ENCODE measurements at regions not wholly inside any gene's neighbourhood (a gene's known extent, or its start where the extent isn't known, plus 50 kb on each side); places are given as distances from the start of the nearest gene placed in this dataset.

DNA sequence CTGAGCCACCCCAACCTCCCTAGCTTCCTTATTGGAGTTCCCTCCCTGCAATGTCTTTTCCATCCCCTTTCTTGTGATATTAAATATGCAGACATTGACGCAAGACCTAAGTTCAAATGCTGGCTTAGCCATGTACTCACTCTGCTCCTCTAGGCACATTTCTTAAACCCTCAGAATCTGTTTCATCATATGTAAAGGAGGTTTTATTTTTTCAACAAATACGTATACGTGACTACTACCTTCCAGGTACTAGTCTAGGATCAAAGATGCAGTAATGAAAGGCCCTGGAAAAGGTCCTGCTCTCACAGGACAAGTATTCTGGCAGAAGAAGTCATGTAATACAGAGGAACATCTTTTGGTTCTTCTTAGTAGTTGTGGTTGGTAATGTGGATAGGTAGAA lies 98.6 kb downstream of the SIPA1L2 start (continued):
- TF ChIP-seq, protein P1, sequence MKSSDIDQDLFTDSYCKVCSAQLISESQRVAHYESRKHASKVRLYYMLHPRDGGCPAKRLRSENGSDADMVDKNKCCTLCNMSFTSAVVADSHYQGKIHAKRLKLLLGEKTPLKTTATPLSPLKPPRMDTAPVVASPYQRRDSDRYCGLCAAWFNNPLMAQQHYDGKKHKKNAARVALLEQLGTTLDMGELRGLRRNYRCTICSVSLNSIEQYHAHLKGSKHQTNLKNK (CRISPR knock-in tag; IDR thresholded peaks at IDR 0.05) = no peak
- TF ChIP-seq, protein P2, sequence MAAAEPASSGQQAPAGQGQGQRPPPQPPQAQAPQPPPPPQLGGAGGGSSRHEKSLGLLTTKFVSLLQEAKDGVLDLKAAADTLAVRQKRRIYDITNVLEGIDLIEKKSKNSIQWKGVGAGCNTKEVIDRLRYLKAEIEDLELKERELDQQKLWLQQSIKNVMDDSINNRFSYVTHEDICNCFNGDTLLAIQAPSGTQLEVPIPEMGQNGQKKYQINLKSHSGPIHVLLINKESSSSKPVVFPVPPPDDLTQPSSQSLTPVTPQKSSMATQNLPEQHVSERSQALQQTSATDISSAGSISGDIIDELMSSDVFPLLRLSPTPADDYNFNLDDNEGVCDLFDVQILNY (CRISPR knock-in tag; IDR thresholded peaks at IDR 0.05) = no peak
- TF ChIP-seq, protein P3, sequence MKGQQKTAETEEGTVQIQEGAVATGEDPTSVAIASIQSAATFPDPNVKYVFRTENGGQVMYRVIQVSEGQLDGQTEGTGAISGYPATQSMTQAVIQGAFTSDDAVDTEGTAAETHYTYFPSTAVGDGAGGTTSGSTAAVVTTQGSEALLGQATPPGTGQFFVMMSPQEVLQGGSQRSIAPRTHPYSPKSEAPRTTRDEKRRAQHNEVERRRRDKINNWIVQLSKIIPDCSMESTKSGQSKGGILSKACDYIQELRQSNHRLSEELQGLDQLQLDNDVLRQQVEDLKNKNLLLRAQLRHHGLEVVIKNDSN (CRISPR knock-in tag; IDR thresholded peaks at IDR 0.05) = no peak
- TF ChIP-seq, protein P4, sequence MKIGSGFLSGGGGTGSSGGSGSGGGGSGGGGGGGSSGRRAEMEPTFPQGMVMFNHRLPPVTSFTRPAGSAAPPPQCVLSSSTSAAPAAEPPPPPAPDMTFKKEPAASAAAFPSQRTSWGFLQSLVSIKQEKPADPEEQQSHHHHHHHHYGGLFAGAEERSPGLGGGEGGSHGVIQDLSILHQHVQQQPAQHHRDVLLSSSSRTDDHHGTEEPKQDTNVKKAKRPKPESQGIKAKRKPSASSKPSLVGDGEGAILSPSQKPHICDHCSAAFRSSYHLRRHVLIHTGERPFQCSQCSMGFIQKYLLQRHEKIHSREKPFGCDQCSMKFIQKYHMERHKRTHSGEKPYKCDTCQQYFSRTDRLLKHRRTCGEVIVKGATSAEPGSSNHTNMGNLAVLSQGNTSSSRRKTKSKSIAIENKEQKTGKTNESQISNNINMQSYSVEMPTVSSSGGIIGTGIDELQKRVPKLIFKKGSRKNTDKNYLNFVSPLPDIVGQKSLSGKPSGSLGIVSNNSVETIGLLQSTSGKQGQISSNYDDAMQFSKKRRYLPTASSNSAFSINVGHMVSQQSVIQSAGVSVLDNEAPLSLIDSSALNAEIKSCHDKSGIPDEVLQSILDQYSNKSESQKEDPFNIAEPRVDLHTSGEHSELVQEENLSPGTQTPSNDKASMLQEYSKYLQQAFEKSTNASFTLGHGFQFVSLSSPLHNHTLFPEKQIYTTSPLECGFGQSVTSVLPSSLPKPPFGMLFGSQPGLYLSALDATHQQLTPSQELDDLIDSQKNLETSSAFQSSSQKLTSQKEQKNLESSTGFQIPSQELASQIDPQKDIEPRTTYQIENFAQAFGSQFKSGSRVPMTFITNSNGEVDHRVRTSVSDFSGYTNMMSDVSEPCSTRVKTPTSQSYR (CRISPR knock-in tag; IDR thresholded peaks at IDR 0.05) = no peak
- TF ChIP-seq, protein P5, sequence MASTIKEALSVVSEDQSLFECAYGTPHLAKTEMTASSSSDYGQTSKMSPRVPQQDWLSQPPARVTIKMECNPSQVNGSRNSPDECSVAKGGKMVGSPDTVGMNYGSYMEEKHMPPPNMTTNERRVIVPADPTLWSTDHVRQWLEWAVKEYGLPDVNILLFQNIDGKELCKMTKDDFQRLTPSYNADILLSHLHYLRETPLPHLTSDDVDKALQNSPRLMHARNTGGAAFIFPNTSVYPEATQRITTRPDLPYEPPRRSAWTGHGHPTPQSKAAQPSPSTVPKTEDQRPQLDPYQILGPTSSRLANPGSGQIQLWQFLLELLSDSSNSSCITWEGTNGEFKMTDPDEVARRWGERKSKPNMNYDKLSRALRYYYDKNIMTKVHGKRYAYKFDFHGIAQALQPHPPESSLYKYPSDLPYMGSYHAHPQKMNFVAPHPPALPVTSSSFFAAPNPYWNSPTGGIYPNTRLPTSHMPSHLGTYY (CRISPR knock-in tag; IDR thresholded peaks at IDR 0.05) = no peak
- TF ChIP-seq NR2C2 (CRISPR knock-in tag; IDR thresholded peaks at IDR 0.05) = no peak

DNA sequence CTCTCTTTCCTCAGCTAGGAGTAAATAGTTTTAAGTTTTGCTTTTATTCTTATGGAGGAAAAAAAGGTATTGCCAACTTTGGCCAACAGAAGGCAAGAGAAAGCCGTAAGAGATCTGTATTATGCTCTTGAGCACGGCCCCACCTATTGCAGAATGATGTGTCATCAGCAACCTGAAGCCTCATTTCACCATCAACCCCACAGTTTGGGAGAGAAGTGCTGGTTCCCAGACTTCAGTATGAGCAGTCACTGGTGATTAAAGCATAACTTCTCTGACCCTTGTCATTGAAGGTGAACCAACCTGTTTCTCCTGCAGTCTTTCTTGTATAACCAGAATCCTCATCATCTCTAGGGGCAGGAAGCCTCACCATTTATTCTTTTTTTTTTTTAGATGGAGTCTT lies 100.2 kb downstream of the SIPA1L2 start:
- no peak for ATAC-seq
- Mint-ChIP-seq H3K9me3 (no peaks in the 10 kb centered on the region), H3K4me1 (no peaks in the 10 kb centered on the region), H3K36me3 (no peaks in the 10 kb centered on the region), H3K27ac (no peak overlapping the region), H3K4me3 (no peak overlapping the region), H3K27me3 (ENCODE audit: low read depth) (no peaks in the 10 kb centered on the region; the same call in 1 of the 2 replicates)
- POLR2A ChIA-PET = no interaction called here
- DNase-seq (ENCODE audit: low spot score) = no peak
- CTCF ChIA-PET = no interaction called here
- TF ChIP-seq, protein P6, sequence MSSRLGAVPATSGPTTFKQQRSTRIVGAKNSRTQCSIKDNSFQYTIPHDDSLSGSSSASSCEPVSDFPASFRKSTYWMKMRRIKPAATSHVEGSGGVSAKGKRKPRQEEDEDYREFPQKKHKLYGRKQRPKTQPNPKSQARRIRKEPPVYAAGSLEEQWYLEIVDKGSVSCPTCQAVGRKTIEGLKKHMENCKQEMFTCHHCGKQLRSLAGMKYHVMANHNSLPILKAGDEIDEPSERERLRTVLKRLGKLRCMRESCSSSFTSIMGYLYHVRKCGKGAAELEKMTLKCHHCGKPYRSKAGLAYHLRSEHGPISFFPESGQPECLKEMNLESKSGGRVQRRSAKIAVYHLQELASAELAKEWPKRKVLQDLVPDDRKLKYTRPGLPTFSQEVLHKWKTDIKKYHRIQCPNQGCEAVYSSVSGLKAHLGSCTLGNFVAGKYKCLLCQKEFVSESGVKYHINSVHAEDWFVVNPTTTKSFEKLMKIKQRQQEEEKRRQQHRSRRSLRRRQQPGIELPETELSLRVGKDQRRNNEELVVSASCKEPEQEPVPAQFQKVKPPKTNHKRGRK (CRISPR knock-in tag; IDR thresholded peaks at IDR 0.05; ENCODE audit: borderline replicate concordance) = no peak
- TF ChIP-seq ZBTB21 (CRISPR knock-in tag; IDR thresholded peaks at IDR 0.05; ENCODE audit: borderline replicate concordance) = no peak
- TF ChIP-seq NFE2L1 (CRISPR knock-in tag; IDR thresholded peaks at IDR 0.05) = no peak
- TF ChIP-seq NFATC4 (CRISPR knock-in tag; IDR thresholded peaks at IDR 0.05) = no peak
- no peak for TF ChIP-seq NR3C1 (CRISPR knock-in tag; conservative IDR thresholded peaks at IDR 0.05; ENCODE audit: low read depth)
- no peak for TF ChIP-seq TEAD4 (CRISPR knock-in tag; IDR thresholded peaks at IDR 0.05)
- TF ChIP-seq, protein P7, sequence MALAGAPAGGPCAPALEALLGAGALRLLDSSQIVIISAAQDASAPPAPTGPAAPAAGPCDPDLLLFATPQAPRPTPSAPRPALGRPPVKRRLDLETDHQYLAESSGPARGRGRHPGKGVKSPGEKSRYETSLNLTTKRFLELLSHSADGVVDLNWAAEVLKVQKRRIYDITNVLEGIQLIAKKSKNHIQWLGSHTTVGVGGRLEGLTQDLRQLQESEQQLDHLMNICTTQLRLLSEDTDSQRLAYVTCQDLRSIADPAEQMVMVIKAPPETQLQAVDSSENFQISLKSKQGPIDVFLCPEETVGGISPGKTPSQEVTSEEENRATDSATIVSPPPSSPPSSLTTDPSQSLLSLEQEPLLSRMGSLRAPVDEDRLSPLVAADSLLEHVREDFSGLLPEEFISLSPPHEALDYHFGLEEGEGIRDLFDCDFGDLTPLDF (CRISPR knock-in tag; IDR thresholded peaks at IDR 0.05) = no peak
- no peak for TF ChIP-seq GRHL2 (CRISPR knock-in tag; IDR thresholded peaks at IDR 0.05; ENCODE audit: insufficient replicate concordance, severe bottlenecking)
- no peak for TF ChIP-seq MYBL2 (CRISPR knock-in tag; IDR thresholded peaks at IDR 0.05)
- no peak for TF ChIP-seq TCF7 (CRISPR knock-in tag; IDR thresholded peaks at IDR 0.05; ENCODE audit: low read depth)
- TF ChIP-seq GTF2I (CRISPR knock-in tag; conservative IDR thresholded peaks at IDR 0.05) = no peak
- TF ChIP-seq, protein P8, sequence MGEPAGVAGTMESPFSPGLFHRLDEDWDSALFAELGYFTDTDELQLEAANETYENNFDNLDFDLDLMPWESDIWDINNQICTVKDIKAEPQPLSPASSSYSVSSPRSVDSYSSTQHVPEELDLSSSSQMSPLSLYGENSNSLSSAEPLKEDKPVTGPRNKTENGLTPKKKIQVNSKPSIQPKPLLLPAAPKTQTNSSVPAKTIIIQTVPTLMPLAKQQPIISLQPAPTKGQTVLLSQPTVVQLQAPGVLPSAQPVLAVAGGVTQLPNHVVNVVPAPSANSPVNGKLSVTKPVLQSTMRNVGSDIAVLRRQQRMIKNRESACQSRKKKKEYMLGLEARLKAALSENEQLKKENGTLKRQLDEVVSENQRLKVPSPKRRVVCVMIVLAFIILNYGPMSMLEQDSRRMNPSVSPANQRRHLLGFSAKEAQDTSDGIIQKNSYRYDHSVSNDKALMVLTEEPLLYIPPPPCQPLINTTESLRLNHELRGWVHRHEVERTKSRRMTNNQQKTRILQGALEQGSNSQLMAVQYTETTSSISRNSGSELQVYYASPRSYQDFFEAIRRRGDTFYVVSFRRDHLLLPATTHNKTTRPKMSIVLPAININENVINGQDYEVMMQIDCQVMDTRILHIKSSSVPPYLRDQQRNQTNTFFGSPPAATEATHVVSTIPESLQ (CRISPR knock-in tag; IDR thresholded peaks at IDR 0.05) = no peak
- TF ChIP-seq JAZF1 (CRISPR knock-in tag; IDR thresholded peaks at IDR 0.05) = no peak
- TF ChIP-seq, protein P9, sequence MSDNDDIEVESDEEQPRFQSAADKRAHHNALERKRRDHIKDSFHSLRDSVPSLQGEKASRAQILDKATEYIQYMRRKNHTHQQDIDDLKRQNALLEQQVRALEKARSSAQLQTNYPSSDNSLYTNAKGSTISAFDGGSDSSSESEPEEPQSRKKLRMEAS (CRISPR knock-in tag; IDR thresholded peaks at IDR 0.05) = no peak
- TF ChIP-seq, protein P2 (CRISPR knock-in tag; IDR thresholded peaks at IDR 0.05) = no peak
- TF ChIP-seq SP1 (CRISPR knock-in tag; conservative IDR thresholded peaks at IDR 0.05) = no peak
- no peak for TF ChIP-seq OVOL2 (CRISPR knock-in tag; IDR thresholded peaks at IDR 0.05; ENCODE audit: borderline replicate concordance)
- no peak for TF ChIP-seq JUN (CRISPR knock-in tag; IDR thresholded peaks at IDR 0.05)
- TF ChIP-seq, protein P10, sequence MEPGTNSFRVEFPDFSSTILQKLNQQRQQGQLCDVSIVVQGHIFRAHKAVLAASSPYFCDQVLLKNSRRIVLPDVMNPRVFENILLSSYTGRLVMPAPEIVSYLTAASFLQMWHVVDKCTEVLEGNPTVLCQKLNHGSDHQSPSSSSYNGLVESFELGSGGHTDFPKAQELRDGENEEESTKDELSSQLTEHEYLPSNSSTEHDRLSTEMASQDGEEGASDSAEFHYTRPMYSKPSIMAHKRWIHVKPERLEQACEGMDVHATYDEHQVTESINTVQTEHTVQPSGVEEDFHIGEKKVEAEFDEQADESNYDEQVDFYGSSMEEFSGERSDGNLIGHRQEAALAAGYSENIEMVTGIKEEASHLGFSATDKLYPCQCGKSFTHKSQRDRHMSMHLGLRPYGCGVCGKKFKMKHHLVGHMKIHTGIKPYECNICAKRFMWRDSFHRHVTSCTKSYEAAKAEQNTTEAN (CRISPR knock-in tag; IDR thresholded peaks at IDR 0.05) = no peak
